NCI-H1417 (cell line): ENCODE measurements at regions not wholly inside any gene's neighbourhood (a gene's known extent, or its start where the extent isn't known, plus 50 kb on each side); places are given as distances from the start of the nearest gene placed in this dataset.
A peak's percentile ranks its signal among the peaks of the same experiment; 100 is the strongest.

Experiments
- DNase-seq, 3 experiments: peaks; one replicate each; lab custom pipeline; 2025; lab: John Stamatoyannopoulos, UW

- DNase-seq = peak in 2 of 3 experiments; percentile 3 to 39
Measured at GRCh38 chr10:54985732-54986131, 184.7 kb upstream of the PCDH15 start.

DNA sequence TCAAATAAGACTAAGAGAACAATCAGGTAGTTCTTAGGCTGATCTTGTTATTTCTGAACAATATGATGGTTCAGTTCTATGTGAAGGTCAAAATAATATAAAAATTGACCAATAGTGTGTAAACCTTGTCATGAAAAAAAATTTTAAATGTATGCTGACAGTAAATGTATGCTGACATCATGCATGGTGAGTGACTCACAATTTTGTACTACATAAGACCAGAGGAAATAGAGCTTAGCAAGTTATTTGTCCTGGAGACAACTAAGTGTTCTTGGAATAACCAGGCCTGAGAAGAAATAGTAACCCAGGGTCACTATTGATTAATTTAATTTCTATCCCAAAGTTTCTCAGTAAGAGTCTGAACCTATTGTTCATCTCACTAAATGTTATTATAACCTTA lies 182.2 kb upstream of the PCDH15 start:
- DNase-seq = no peak

DNA sequence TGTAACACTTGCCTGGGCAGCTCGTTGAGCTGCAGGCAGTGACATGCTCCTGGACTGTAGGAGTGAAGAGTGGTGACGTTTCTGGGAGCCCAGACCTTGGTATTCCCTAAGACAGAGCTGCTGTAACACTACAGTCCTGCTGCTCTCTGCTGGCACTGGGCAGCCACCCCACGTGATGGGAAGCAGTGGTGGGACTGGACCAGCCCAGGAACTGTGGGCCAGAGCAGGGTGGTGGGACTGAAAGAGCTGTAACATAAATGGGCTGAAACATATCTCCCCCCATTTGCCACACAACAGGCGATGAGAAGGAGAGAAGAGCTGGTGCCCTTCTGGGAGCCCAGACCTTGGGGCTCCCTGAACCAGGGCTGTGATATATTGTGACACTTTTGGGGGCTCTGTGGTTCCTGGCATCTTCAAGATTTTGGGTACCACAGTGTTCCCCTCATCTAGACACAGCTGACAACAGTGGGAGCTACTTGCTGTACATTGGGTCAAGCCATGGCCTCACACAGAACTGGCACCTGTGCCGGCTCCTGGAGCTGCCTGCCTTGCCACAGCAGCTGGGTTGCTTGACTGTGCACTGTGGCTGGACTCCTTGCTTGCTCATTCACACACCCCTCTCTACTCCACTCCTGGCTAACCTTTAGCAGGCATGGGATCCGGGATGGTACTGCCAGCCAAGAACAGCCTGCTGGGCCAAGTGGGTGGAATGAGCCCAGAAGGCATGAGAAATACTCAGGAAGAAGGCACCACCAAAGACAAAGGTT lies 161.3 kb upstream of the PCDH15 start:
- no peak for DNase-seq

DNA sequence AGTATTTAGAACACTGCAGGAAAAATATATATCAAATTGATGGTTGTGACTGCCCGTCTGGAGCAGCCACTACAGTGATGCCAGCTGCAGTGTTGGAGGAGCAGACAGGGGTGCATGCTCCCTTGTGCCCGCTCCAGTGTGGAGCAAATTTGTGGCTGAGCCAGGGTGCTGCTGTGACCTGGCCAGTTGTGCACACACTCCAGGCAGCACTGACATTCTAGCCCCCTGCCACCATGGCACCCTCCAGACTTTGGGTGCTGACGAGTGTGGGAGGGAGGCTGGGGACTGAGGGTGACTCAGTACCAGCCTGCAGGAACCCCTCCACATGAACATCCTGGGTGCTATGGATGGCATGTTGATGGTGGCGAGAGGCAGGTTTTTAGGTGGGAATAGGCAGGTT lies 160.0 kb upstream of the PCDH15 start:
- DNase-seq = no peak

DNA sequence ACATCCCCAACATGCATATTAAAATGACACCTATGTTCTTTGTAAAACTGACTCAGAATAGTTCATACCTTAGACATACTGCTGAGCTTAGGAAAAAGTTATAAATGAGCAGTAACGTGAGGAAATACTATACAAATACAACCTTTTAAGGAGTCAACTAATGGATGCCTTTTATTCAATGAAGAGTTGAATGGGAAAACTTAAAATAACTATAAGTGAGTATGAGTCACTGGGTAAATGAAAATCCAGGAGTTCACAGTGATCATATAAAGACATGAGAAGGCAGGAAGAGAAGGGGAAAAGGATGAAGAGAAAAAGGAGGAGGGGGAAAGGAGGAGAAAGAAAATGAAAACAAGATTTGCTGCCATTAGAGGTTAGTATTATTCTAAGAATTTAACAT lies 157.8 kb upstream of the PCDH15 start:
- DNase-seq = no peak

DNA sequence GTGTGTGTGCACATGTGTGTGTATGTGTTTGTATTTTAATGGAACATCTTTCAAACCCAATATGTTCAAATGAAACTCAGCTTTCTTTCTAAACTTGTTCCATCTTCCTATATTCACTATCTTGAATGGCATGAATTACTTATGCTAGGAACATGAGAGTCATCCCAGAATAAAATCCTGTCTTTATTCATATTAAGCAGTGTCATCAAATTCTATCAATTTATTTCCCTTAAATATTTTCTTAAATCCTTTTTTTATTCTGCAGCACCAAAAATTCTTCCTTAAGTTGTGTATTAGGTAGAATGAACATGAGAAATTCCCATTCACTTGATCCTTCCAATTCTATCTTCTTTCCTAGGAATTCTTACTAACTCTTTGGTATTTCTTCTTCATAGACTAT lies 146.6 kb upstream of the PCDH15 start:
- no peak for DNase-seq

GRCh38 chr10:54940418-54940817 lies 139.4 kb upstream of the PCDH15 start:
- DNase-seq = no peak

DNA sequence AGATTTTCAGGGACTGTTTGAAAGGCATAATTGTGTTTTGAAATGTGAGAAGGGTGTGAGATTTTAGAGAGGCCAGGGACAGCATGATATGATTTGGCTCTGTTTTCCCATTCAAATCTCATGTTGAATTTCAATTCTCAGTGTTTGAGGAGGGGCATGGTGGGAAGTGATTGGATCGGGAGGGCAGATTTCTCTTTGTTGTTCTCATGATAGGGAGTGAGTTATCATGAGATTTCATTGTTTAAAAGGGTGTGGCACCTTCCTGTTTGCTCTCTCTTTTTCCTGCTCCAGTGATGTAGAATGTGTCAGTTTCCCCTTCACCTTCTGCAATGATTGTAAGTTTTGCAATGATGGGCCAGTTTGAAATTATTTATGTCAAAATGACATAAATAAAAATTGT lies 113.0 kb upstream of the PCDH15 start:
- no peak for DNase-seq

DNA sequence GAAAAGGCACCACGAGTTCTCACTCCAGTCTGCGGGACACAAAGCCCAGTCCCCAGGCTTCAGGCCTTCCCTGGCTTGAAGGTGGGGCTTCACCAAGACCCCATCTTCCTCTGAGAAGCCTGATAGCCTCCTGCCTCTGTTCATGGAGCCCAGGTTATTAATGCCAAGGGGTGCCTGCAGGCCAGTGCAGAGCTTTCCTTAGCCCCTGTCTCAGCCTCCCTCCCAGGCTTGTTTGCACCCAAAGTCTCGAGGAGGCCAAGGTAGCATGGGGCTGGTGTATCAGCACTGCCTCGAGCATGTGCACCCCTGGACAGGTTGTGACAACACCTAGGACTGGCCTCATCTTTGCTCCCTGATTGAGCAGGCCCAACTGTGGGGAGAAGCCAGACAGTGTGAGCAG lies 108.1 kb upstream of the PCDH15 start:
- no peak for DNase-seq

DNA sequence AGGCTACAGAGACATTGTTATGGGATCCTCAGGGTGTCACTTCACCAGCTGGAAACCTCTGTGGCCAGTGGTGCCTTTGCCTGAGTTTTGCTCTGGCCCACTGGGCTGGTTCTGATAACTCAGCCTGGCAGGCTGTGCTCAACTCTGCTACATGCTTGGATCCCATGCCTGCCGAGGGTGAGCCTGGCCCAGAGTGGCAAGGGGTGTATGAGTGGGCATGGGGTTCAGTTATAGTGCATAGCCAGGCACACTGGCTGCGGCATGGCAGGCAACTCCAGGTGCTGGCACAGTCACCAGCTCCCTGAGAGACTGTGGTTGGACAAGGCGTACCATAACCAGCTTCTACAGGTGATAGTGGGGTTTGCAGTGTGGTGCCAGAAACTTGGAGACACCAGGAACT lies 107.0 kb upstream of the PCDH15 start:
- DNase-seq = no peak

- no peak for DNase-seq
Measured at GRCh38 chr10:54906940-54907339, 105.9 kb upstream of the PCDH15 start.

- DNase-seq = no peak
Measured at GRCh38 chr10:54905578-54906192, 104.7 kb upstream of the PCDH15 start.

GRCh38 chr10:54904833-54905232 lies 103.8 kb upstream of the PCDH15 start:
- DNase-seq = no peak

DNA sequence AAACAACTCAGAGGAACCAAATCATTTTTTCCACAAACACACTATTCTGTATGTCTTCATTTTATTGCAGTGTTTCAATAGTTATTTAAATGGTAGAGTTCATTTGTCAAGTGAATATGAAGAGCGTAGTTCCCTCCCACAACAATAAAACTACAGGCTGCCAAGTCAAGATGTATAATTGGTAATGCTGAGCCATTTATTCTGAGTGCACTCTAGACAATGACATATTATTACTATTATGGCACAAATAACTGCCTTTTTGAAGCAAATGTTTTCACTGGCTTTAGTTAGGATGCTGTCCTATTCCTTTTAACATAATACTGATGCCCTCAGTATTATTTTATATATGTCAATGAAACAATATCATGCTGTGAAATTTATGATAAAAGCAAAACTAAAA lies 102.7 kb upstream of the PCDH15 start:
- peak in 2 of 3 experiments; percentile 21 to 79 for DNase-seq

- DNase-seq = no peak
Measured at GRCh38 chr10:54900584-54900983, 99.6 kb upstream of the PCDH15 start.

- DNase-seq = no peak
Measured at GRCh38 chr10:54880996-54881395, 80.0 kb upstream of the PCDH15 start.

DNA sequence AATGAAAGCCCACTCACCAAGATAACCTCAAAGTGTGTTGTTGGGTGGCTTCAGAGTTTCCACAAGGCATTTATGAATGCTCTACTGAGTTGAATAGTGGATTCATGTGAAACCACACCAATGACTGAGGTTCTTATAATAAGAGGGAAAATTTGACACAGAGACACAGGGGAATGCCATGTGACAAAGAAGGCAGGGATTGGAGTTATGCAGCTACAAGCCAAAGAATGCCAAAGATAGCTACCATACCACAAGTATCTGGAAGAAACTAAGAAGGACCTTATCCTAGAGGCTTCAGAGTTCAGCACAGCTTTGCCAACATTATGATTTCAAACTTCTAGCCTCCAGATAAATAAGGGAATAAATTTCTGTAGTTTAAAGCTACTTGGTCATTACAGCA lies 68.0 kb upstream of the PCDH15 start:
- DNase-seq = no peak

DNA sequence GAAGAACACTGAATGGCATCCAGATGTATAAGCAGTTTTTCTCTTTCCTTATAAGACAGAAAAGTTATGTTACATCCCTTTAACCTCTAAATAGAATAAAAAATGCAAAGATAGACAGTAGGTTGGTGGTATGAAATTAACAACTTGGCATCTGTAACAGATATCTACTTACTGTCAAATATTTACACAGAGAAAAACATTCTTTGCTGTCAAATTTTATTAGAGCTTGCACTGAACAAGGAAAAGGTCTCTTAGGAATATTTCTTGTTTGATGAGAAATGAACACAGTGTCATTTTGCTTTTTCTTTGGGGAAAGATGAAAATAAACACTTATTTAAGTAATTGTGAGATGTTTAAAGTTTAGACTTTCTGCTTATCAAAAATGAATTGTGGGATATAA lies 65.6 kb upstream of the PCDH15 start:
- DNase-seq = no peak

DNA sequence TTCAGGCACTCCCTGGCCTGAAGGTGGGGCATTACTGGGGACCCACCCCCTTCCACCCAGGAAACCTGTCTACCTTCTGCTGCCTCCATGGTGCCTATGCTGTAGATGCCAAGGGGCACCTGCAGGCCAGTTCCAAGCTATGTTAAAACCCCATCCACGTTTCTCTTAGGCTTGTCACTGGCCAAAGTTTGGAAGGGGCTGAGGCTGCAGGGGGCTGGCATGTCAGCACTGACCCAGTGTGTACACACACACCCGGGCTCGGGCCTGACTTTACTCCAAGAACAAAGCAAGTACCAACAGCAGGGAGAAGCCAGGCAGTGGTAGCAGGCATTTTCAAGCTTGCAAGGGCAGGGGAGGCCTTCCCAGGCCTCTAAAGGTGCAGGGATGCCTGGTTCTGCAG lies 53.8 kb upstream of the PCDH15 start:
- no peak for DNase-seq

- no peak for DNase-seq
Measured at GRCh38 chr10:54854389-54854788, 53.4 kb upstream of the PCDH15 start.

GRCh38 chr10:54853883-54854282 lies 52.9 kb upstream of the PCDH15 start:
- DNase-seq = no peak
